OCI-LY1 (cell line): ENCODE measurements at regions not wholly inside any gene's neighbourhood (a gene's known extent, or its start where the extent isn't known, plus 50 kb on each side); places are given as distances from the start of the nearest gene placed in this dataset.
"Not testable (repeated sequence)": the region's sequence is repeated elsewhere in the genome, so short reads cannot be mapped to it uniquely, and the experiment has no call there.

Experiments used
- H2AFZ ChIP-seq: fragments of 200-600 bp; sonication (generic), shearing (Covaris generic); 2 replicates; pipeline ENCODE4 v1.6.0; 2014; ENCODE audit warnings: antibody characterized with exemption, mild to moderate bottlenecking, low read length
- H3F3A ChIP-seq: fragments of 200-600 bp; sonication (generic), shearing (Covaris generic); 2 replicates; pipeline ENCODE4 v1.6.0; 2014; ENCODE audit warnings: mild to moderate bottlenecking, antibody characterized with exemption, low read length, moderate library complexity; ENCODE audit not compliant: insufficient read depth
- H3K27ac ChIP-seq: fragments of 200-600 bp; sonication (generic); 2 replicates; pipeline ENCODE4 v1.5.1; 2014; ENCODE audit warnings: low read length, mixed run types, mild to moderate bottlenecking, low read depth; ENCODE audit not compliant: poor library complexity, severe bottlenecking
- H3K27me3 ChIP-seq: fragments of 200-600 bp; sonication (generic); 2 replicates; pipeline ENCODE4 v1.6.0; 2014; ENCODE audit warnings: antibody characterized with exemption, mild to moderate bottlenecking, low read length, moderate library complexity; ENCODE audit not compliant: insufficient read depth
- H3K36me3 ChIP-seq: fragments of 200-600 bp; sonication (generic); 2 replicates; pipeline ENCODE4 v1.6.1; 2014; ENCODE audit warnings: mild to moderate bottlenecking, antibody characterized with exemption, low read length, moderate library complexity, mixed read lengths; ENCODE audit not compliant: insufficient read depth
- H3K4me1 ChIP-seq: fragments of 200-600 bp; sonication (generic); 2 replicates; pipeline ENCODE4 v1.5.1; 2014; ENCODE audit warnings: mild to moderate bottlenecking, low read length, moderate library complexity; ENCODE audit not compliant: insufficient read depth, severe bottlenecking
- H3K4me2 ChIP-seq: fragments of 200-600 bp; sonication (generic), shearing (Covaris generic); 2 replicates; pipeline ENCODE4 v1.6.1; 2014; ENCODE audit warnings: low read length
- H3K4me3 ChIP-seq: fragments of 200-600 bp; sonication (generic); 2 replicates; pipeline ENCODE4 v1.5.1; 2014; ENCODE audit warnings: low read length, low read depth, mild to moderate bottlenecking, mixed read lengths; ENCODE audit not compliant: poor library complexity, severe bottlenecking
- H3K79me2 ChIP-seq: fragments of 200-600 bp; shearing (Covaris generic); 2 replicates; pipeline ENCODE4 v1.6.1; 2016; ENCODE audit warnings: mixed run types, low read length, mixed read lengths; ENCODE audit not compliant: insufficient read depth
- H3K9ac ChIP-seq: fragments of 200-600 bp; sonication (generic), shearing (Covaris generic); 2 replicates; pipeline ENCODE4 v1.6.1; 2014; ENCODE audit warnings: mild to moderate bottlenecking, low read length, mixed read lengths
- H3K9me2 ChIP-seq: fragments of 200-600 bp; sonication (generic), shearing (Covaris generic); 2 replicates; pipeline ENCODE4 v1.6.1; 2014; ENCODE audit warnings: low read depth, mild to moderate bottlenecking, low read length, mixed read lengths
- H3K9me3 ChIP-seq: fragments of 200-600 bp; shearing (Covaris generic); 2 replicates; pipeline ENCODE4 v1.6.1; 2014; ENCODE audit warnings: low read length, mixed read lengths
- H4K20me1 ChIP-seq: fragments of 200-600 bp; sonication (generic), shearing (Covaris generic); 2 replicates; pipeline ENCODE4 v1.6.0; 2016; ENCODE audit warnings: mild to moderate bottlenecking, low read length; ENCODE audit not compliant: insufficient read depth
- EZH2 ChIP-seq: fragments of 200-600 bp; sonication (generic), shearing (Covaris generic); IDR thresholded peaks from 2 replicates; pipeline ENCODE4 v1.8.0; 2017; ENCODE audit warnings: borderline replicate concordance, mixed run types, mild to moderate bottlenecking, antibody characterized with exemption, low read length, moderate library complexity, mixed read lengths
- TF ChIP-seq, protein P1 (sequence below): fragments of 200-600 bp; sonication (generic), shearing (Covaris generic); IDR thresholded peaks from 2 replicates; pipeline ENCODE4 v1.5.1; 2017; ENCODE audit warnings: mild to moderate bottlenecking, antibody characterized with exemption, low read length, moderate library complexity, mixed read lengths

DNA sequence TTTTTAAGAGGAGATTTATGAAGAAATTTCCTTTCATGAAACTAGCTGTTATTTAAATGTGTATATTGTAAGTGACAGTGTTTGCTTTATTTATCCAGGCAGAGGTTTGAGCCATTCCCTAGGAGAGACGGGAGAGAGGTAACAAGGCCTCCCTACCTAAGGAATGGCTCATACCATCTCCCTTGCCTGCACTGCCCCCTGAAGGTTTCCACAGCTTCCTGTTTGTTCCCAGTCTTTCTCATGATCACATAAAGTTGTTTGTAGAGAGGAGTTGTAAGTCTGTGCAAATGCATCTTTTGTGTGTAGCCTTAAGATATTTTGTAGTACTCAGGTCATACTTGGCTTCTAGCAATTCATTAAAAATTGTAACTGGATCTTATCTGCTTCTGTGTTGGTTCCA is 1504.5 kb upstream of the PCDH10 start:
- Histone ChIP-seq H3K79me2 (no peaks in the 10 kb centered on the region), H3K4me3 (no peak overlapping the region), H3K27ac (no peak overlapping the region), H4K20me1 (no peaks in the 10 kb centered on the region), H3K9me2 (no peaks in the 10 kb centered on the region), H3K9ac (no peak overlapping the region), H3F3A (no peaks in the 10 kb centered on the region), H3K27me3 (no peaks in the 10 kb centered on the region), H3K4me1 (peaks cover 3% of the 10 kb centered on the region), H3K4me2 (no peak overlapping the region), H3K36me3 (no peaks in the 10 kb centered on the region), H3K9me3 (no peaks in the 10 kb centered on the region), H2AFZ (no peak overlapping the region)
- TF ChIP-seq, protein P1, sequence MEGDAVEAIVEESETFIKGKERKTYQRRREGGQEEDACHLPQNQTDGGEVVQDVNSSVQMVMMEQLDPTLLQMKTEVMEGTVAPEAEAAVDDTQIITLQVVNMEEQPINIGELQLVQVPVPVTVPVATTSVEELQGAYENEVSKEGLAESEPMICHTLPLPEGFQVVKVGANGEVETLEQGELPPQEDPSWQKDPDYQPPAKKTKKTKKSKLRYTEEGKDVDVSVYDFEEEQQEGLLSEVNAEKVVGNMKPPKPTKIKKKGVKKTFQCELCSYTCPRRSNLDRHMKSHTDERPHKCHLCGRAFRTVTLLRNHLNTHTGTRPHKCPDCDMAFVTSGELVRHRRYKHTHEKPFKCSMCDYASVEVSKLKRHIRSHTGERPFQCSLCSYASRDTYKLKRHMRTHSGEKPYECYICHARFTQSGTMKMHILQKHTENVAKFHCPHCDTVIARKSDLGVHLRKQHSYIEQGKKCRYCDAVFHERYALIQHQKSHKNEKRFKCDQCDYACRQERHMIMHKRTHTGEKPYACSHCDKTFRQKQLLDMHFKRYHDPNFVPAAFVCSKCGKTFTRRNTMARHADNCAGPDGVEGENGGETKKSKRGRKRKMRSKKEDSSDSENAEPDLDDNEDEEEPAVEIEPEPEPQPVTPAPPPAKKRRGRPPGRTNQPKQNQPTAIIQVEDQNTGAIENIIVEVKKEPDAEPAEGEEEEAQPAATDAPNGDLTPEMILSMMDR, result peak; percentile 28; the same call in 1 of the 2 replicates
- TF ChIP-seq EZH2, result no peak

GRCh38 chr4:131649227-131649626 is 1499.9 kb upstream of the PCDH10 start:
- no peaks in the 10 kb centered on the region for H3K79me2 ChIP-seq
- TF ChIP-seq, protein P1, result no peak
- no peak for TF ChIP-seq EZH2
- H3K27me3 ChIP-seq, result no peaks in the 10 kb centered on the region

DNA sequence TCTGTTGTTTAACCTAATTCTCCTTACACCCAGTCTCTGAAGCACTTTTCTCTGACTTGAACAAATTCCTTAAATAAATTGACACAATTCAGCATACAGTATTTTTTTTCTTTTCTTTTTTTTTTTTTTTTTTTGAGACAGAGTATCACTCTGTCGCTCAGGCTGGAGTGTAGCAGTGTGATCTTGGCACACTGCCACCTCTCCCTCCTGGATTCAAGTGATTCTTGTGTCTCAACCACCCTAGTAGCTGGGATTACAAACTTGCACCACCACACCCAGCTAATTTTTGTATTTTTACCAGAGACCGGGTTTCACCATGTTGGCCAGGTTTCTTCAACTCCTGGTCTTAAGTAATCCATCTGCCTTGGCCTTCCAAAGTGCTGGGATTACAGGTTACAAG is 1498.1 kb upstream of the PCDH10 start:
- H3K4me1 ChIP-seq, result no peaks in the 10 kb centered on the region
- no peaks in the 10 kb centered on the region for H4K20me1 ChIP-seq
- H3K27me3 ChIP-seq, result no peaks in the 10 kb centered on the region
- H3K36me3 ChIP-seq, result no peaks in the 10 kb centered on the region
- H3K9ac ChIP-seq, result no peak overlapping the region
- H3K27ac ChIP-seq, result no peak overlapping the region
- no peaks in the 10 kb centered on the region for H3K9me3 ChIP-seq
- H3K9me2 ChIP-seq, result no peaks in the 10 kb centered on the region
- H3K4me2 ChIP-seq, result no peak overlapping the region
- H2AFZ ChIP-seq, result no peak overlapping the region
- no peaks in the 10 kb centered on the region for H3K79me2 ChIP-seq
- no peaks in the 10 kb centered on the region for H3F3A ChIP-seq
- TF ChIP-seq, protein P1, result no peak
- TF ChIP-seq EZH2, result no peak
- H3K4me3 ChIP-seq, result no peak overlapping the region

More at GRCh38 chr4:131649227-131649626, 1499.9 kb upstream of the PCDH10 start:
- Histone ChIP-seq H3K4me3 (no peak overlapping the region), H3K4me2 (no peak overlapping the region), H4K20me1 (no peaks in the 10 kb centered on the region), H3K9me2 (no peaks in the 10 kb centered on the region), H3K36me3 (no peaks in the 10 kb centered on the region), H2AFZ (no peak overlapping the region), H3K9me3 (no peaks in the 10 kb centered on the region), H3K27ac (no peak overlapping the region), H3F3A (no peaks in the 10 kb centered on the region), H3K9ac (no peak overlapping the region), H3K4me1 (no peaks in the 10 kb centered on the region)

GRCh38 chr4:131683314-131683713 is 1465.8 kb upstream of the PCDH10 start:
- not testable (repeated sequence) for H3K4me3 ChIP-seq

More at GRCh38 chr4:131683314-131683713, 1465.8 kb upstream of the PCDH10 start:
- H4K20me1 ChIP-seq, H3K27ac ChIP-seq, H3K36me3 ChIP-seq, H3K9ac ChIP-seq, H3K79me2 ChIP-seq, H3K4me2 ChIP-seq, H2AFZ ChIP-seq, H3K9me2 ChIP-seq, H3K9me3 ChIP-seq, H3F3A ChIP-seq, H3K27me3 ChIP-seq, H3K4me1 ChIP-seq: not testable (repeated sequence)
